ENCODE measurements at regions not wholly inside any gene's neighbourhood (a gene's known extent, or its start where the extent isn't known, plus 50 kb on each side); places are given as distances from the start of the nearest gene placed in this dataset.

- H3K9me3 ChIP-seq, result no peaks in the 10 kb centered on the region
- no peaks in the 10 kb centered on the region for H3K36me3 ChIP-seq
- peaks cover under 1 to 22% (median 16%) of the 10 kb centered on the region in 9 donors for H3K4me1 ChIP-seq
- intact Hi-C loops (cut with DNase I), result loop anchor here in 1 of 10 donors (5.0 kb wide), 1 partner anchor 42 kb away; no protein-coding TSS in a partner anchor
- no peak overlapping the region for H3K4me3 ChIP-seq
- DNase-seq, result no peak
- TF ChIP-seq CTCF (IDR thresholded peaks at IDR 0.05), result no peak
- no peaks in the 10 kb centered on the region for H3K27me3 ChIP-seq
- 87 to 88% methylated on average over 7 of the region's 7 CpGs for WGBS, 2 donors
- ATAC-seq, result no peak
- no peak overlapping the region for H3K27ac ChIP-seq
Observed at GRCh38 chr4:152200511-152201333, 335.2 kb downstream of the FBXW7 start.

GRCh38 chr4:152197211-152197610 lies 338.7 kb downstream of the FBXW7 start:
- 17 to 26% methylated on average over 6 of the region's 6 CpGs for WGBS, 2 donors
- ATAC-seq (peak in 7 of 8 donors; percentile 51 to 94 (median 82)), DNase-seq (peak in 1 of 2 donors; percentile 15)
- no peaks in the 10 kb centered on the region for H3K27me3 ChIP-seq
- peak in 1 of 9 donors; percentile 7 for TF ChIP-seq CTCF (IDR thresholded peaks at IDR 0.05)
- peaks cover 0 to 21% (median 15%) of the 10 kb centered on the region in 9 donors for H3K4me1 ChIP-seq
- no peaks in the 10 kb centered on the region for H3K9me3 ChIP-seq
- intact Hi-C loops (cut with DNase I), result no loop called here
- no peaks in the 10 kb centered on the region for H3K36me3 ChIP-seq
- H3K4me3 ChIP-seq, result no peak overlapping the region
- peak overlapping the region in 9 of 10 donors; percentile 15 to 80 (median 47) for H3K27ac ChIP-seq

GRCh38 chr4:152195888-152196287 lies 340.0 kb downstream of the FBXW7 start:
- DNase-seq (no peak), ATAC-seq (no peak)
- no peak for TF ChIP-seq CTCF (IDR thresholded peaks at IDR 0.05)
- Histone ChIP-seq H3K27me3 (no peaks in the 10 kb centered on the region), H3K27ac (no peak overlapping the region), H3K4me3 (no peak overlapping the region), H3K36me3 (no peaks in the 10 kb centered on the region), H3K9me3 (no peaks in the 10 kb centered on the region), H3K4me1 (peaks cover 0 to 21% (median 15%) of the 10 kb centered on the region in 9 donors)
- 55 to 65% methylated on average over 4 of the region's 4 CpGs for WGBS, 2 donors
- intact Hi-C loops (cut with DNase I), result no loop called here

DNA sequence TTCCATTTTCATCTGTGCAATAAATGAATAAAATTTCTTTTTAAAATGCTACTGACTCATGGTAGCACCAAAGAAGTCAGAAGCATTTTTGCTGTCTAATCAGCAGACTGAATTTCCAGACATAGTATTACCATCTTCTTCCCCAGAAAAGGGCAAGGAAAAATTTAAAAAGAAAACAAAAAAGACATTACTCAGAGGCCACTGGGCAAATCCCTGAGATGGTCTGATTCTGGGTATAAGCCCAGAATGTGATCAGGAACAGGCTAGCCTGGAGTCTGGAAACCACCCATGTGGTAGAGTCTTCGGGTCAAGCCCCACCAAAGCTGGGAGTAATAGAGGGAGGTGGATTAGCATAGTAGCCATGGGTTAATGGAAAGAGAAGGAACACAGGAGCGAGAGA lies 342.8 kb downstream of the FBXW7 start:
- Histone ChIP-seq H3K27ac (no peak overlapping the region), H3K27me3 (no peaks in the 10 kb centered on the region), H3K4me1 (peaks cover 0 to 34% (median 21%) of the 10 kb centered on the region in 9 donors), H3K9me3 (no peaks in the 10 kb centered on the region), H3K4me3 (no peak overlapping the region), H3K36me3 (no peaks in the 10 kb centered on the region)
- intact Hi-C loops (cut with DNase I), result no loop called here
- DNase-seq, result no peak
- 93 to 96% methylated on average over 2 of the region's 2 CpGs for WGBS, 2 donors
- ATAC-seq, result no peak
- no peak for TF ChIP-seq CTCF (IDR thresholded peaks at IDR 0.05)

Measured in heart right ventricle (tissue), 16 donors.